GM12892 (cell line): ENCODE measurements at regions not wholly inside any gene's neighbourhood (a gene's known extent, or its start where the extent isn't known, plus 50 kb on each side); places are given as distances from the start of the nearest gene placed in this dataset.

Experiments
- POLR2A ChIP-seq: IDR thresholded peaks from 2 replicates; pipeline ENCODE4 v1.6.1; 2011; ENCODE audit warnings: low read depth, low read length, control low read depth
- POLR2AphosphoS5 ChIP-seq: IDR thresholded peaks from 2 replicates; pipeline ENCODE4 v1.6.1; 2011; ENCODE audit warnings: low read depth, low read length, control low read depth

GRCh38 chr15:53013329-53013728 lies 223.2 kb upstream of the ONECUT1 start:
- TF ChIP-seq POLR2A, result no peak
- TF ChIP-seq POLR2AphosphoS5, result no peak
